ENCODE measurements at regions not wholly inside any gene's neighbourhood (a gene's known extent, or its start where the extent isn't known, plus 50 kb on each side); places are given as distances from the start of the nearest gene placed in this dataset.

DNA sequence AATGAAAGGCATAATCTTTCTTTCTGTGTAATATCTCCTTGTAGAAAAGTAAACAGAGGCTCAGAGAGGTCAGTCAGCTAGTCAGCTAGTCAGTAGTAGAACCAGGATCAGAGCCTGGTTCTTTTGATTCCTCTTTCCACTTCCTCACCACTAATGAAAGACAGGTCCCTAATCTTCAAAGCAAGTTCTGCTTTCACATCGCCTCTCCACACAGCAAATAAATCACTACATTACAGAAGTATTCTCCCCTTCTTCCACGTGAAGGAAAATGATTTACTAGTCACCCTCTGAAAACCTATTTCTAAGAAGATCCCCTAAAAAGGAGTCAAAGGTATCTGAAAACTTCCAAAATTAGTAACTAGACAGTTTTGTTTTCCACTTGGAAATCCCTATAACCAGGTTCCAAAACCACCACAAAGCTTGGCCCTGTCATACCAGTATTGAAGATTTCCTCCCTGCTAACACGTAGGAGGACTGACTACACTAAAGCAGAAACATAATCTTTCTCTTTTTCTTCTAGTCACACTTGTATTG is 140.5 kb upstream of the TARS1 start:
- no peak for DNase-seq
- Mint-ChIP-seq H3K36me3 (ENCODE audit: low read depth) (no peaks in the 10 kb centered on the region), H3K9me3 (no peaks in the 10 kb centered on the region), H3K4me3 (no peak overlapping the region), H3K4me1 (no peaks in the 10 kb centered on the region), H3K27ac (no peak overlapping the region), H3K27me3 (no peaks in the 10 kb centered on the region)
- CTCF ChIA-PET: no interaction called here
- POLR2A ChIA-PET: no interaction called here

DNA sequence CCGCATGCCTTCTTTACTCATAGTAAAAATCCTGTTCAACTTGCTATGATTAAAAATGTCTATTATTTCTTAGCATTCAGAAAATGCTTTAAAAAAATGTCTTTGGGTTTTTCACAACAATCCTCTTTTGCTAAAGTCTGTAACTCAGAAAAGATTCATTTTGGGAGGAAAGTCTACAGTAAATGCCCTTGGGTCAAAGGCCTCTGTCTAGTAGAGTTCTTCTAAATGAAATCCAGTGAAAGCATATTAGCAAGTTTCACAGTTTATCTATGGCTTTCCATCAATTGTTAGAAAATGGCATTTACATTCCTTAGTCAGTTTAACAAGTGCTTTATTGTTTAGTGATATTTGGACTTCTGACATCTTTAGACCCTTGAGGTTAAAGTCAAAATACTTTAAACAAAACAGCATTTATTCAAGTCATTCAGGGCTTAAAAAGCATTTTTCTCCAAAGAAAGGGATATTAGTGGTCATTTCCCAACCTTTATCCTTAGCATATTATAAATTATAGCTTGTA is 137.1 kb upstream of the TARS1 start:
- H3K36me3 Mint-ChIP-seq (ENCODE audit: low read depth): no peaks in the 10 kb centered on the region
- no peak overlapping the region for H3K27ac Mint-ChIP-seq
- H3K9me3 Mint-ChIP-seq: no peaks in the 10 kb centered on the region
- H3K4me3 Mint-ChIP-seq: no peak overlapping the region
- H3K4me1 Mint-ChIP-seq: no peaks in the 10 kb centered on the region
- ChIA-PET POLR2A (no interaction called here), CTCF (no interaction called here)
- H3K27me3 Mint-ChIP-seq: no peaks in the 10 kb centered on the region
- DNase-seq: no peak

DNA sequence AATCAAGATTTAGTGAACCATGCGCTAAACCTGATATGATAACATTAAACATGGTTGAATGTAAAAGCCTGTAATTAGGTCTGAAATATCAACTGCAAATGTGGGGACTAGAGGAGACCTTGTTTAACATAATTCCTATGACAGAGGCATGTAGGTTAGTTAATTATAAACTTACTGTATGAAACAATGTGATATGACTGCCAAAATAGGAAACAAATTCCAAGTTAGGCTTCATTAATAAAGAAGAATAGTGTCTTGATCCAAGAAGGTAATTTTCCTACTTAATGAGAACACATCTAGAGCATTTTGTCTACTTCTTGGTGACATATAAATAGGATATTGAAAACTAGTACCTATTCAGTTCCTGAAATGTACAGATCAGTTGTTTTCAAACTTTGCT is 136.2 kb upstream of the TARS1 start:
- Mint-ChIP-seq H3K4me3 (no peak overlapping the region), H3K9me3 (no peaks in the 10 kb centered on the region), H3K27ac (no peak overlapping the region), H3K4me1 (no peaks in the 10 kb centered on the region), H3K27me3 (no peaks in the 10 kb centered on the region), H3K36me3 (ENCODE audit: low read depth) (no peaks in the 10 kb centered on the region)
- POLR2A ChIA-PET: no interaction called here
- CTCF ChIA-PET: no interaction called here
- no peak for DNase-seq

DNA sequence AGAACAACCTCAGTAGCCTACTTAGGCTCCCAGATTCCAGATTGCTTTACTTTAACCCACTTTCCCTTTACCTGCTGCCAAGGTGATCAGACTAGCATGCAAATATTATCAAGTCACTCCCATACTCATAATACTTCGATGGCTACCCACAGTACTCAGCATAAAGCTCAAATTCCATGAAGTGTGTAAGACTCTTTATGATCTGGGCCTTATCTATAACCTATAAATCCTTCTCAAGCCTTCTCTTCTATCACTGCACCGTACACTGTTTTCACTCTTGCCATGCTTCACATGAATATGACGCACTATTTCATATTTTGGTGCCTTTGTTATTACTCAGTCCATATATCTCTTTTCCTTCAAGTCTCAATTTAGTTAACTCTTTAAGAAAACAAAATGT is 135.2 kb upstream of the TARS1 start:
- H3K4me1 Mint-ChIP-seq: no peaks in the 10 kb centered on the region
- POLR2A ChIA-PET: no interaction called here
- CTCF ChIA-PET: no interaction called here
- H3K9me3 Mint-ChIP-seq: no peaks in the 10 kb centered on the region
- H3K27me3 Mint-ChIP-seq: no peaks in the 10 kb centered on the region
- H3K4me3 Mint-ChIP-seq: no peak overlapping the region
- no peak overlapping the region for H3K27ac Mint-ChIP-seq
- DNase-seq: no peak
- H3K36me3 Mint-ChIP-seq (ENCODE audit: low read depth): no peaks in the 10 kb centered on the region

DNA sequence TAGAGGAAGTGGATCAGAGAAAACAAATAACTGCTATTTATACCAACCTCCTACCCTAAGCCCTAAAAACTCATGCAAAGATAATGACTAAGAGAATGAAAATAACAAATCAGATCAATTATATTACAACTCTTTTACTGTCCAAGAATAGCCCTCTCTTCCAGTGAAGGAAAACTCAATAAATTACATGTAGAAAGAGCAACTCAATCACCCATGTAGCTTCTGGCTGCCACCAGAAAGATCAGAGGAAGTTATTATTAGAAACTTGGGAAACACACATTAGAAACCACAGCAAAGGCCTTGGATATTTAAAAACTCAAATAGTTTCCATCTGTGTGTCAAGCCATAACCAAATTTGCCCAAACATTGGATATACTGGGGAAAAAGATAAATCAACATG is 134.0 kb upstream of the TARS1 start:
- Mint-ChIP-seq H3K9me3 (no peaks in the 10 kb centered on the region), H3K4me3 (no peak overlapping the region), H3K4me1 (no peaks in the 10 kb centered on the region), H3K36me3 (ENCODE audit: low read depth) (no peaks in the 10 kb centered on the region), H3K27ac (no peak overlapping the region), H3K27me3 (no peaks in the 10 kb centered on the region)
- ChIA-PET POLR2A (no interaction called here), CTCF (no interaction called here)
- DNase-seq: no peak

DNA sequence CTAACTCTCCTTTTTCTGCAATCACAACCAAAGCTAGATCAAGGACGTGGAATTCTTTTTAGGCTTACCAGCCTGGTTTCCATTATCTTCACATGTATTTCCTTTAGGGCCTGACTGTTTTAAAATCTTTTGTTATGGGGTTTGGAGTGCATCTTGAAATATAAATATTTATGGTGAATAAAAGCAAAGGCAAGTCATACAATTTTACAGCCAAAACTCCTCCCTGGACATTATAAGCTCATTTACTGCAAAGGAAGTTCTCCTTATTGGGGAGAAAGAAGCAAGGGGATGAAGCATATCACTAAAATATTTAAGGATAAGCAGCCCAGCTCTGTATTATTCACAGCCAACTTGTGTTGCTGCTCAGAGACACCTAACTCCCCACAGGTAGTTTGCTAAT is 132.2 kb upstream of the TARS1 start:
- H3K27ac Mint-ChIP-seq: no peak overlapping the region
- ChIA-PET POLR2A (no interaction called here), CTCF (no interaction called here)
- H3K4me3 Mint-ChIP-seq: no peak overlapping the region
- no peak for DNase-seq
- no peaks in the 10 kb centered on the region for H3K36me3 Mint-ChIP-seq (ENCODE audit: low read depth)
- H3K27me3 Mint-ChIP-seq: no peaks in the 10 kb centered on the region
- H3K9me3 Mint-ChIP-seq: no peaks in the 10 kb centered on the region
- no peaks in the 10 kb centered on the region for H3K4me1 Mint-ChIP-seq

DNA sequence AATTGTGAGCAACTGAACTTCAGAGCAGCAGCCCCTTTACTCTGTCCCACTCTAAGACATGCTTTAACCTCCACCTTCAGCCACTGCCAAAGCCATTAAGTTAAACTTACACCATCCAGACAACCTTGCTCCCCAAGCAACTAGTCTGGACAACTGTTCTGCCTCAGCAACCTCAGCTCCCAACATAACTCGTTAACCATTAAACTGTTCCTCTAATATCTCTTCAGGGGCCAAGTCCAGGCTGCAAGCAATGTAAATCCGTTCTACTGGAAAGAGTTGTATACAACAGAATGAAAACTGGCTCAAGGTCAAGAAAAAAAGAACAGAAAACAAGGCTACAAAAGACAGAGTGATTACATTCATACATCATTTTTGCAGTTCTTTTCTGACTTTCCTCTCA is 131.7 kb upstream of the TARS1 start:
- H3K36me3 Mint-ChIP-seq (ENCODE audit: low read depth): no peaks in the 10 kb centered on the region
- no peaks in the 10 kb centered on the region for H3K4me1 Mint-ChIP-seq
- DNase-seq: no peak
- no peak overlapping the region for H3K27ac Mint-ChIP-seq
- ChIA-PET CTCF (no interaction called here), POLR2A (no interaction called here)
- H3K9me3 Mint-ChIP-seq: no peaks in the 10 kb centered on the region
- no peak overlapping the region for H3K4me3 Mint-ChIP-seq
- no peaks in the 10 kb centered on the region for H3K27me3 Mint-ChIP-seq

DNA sequence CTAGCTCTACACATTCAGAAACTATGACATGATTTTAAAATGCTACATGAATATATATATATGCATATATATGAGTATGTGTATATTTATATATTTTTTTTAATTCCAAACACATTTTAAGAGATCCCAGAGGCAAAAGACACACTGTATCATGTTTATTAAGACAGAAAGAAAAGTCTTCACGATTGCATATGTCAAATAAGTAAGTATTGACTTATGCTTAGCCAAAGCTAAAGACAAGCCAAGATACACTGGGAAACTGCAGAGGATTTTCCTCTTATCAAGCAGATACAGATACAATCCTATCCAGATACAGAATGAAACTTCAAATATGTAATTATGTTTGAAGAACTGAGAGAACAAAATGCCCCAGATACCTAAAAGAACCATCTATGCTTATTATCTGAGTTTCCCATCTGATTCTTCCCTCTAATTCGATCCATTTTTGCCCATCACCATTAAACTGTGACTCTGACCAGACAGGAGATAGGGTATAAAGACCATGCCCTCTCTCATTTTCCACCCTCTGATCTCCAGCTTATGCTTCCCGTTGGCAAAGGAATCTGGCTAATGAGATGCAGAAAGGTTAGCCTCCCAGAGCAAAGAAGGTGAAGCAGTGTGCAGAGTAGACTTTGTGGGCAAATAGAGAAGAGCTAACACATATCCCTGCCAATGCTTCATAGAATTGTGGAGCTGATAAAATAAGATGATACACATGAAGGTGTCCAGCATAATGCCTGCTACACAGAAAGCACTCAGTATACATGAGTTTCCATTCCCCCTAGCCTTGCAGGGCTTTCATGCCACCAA is 131.0 kb upstream of the TARS1 start:
- CTCF ChIA-PET: no interaction called here
- Mint-ChIP-seq H3K27me3 (no peaks in the 10 kb centered on the region), H3K4me3 (no peak overlapping the region)

DNA sequence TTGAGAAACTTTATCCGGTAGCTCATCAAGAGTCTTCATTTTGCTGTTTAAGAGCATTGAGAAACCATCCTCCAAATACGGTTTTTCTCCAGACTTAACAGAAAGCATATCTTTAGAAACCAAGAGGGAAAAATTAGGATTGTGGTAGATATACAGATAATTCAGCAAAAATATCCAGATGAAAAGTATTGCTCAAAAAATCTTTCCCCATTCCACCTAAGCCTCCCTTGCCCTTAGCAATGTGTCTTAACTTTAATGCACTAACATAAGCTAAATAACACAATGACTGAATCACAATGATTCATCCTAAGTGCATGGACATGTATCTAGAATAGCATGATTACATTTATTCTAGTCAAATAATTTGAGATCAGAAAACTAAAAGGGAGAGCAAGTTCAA is 130.3 kb upstream of the TARS1 start:
- CTCF ChIA-PET: no interaction called here
- H3K9me3 Mint-ChIP-seq: no peaks in the 10 kb centered on the region

More for the DNA sequence above, 131.0 kb upstream of the TARS1 start:
- POLR2A ChIA-PET: no interaction called here
- Mint-ChIP-seq H3K4me1 (no peaks in the 10 kb centered on the region), H3K9me3 (no peaks in the 10 kb centered on the region), H3K36me3 (ENCODE audit: low read depth) (no peaks in the 10 kb centered on the region), H3K27ac (no peak overlapping the region)
- no peak for DNase-seq

DNA sequence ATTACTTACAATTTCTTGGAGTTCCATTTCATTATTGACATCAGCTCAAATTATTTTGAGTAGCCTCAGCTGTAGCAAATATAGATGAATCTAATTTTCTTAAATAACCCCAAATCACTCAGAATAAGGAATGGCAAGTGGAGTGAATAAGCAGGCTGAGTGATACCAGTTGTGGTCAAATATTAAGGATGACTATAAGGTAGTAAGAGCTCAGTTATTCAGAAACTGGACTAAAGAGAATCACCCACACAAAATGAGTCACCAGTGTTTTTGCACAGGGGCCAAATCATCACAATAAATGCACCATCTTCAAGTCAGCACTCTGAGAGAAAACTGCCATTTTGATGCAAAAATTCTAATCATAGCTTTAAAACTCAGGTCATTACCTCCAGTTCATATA is 128.9 kb upstream of the TARS1 start:
- POLR2A ChIA-PET: no interaction called here
- DNase-seq: no peak
- Mint-ChIP-seq H3K27me3 (no peaks in the 10 kb centered on the region), H3K27ac (no peak overlapping the region), H3K9me3 (no peaks in the 10 kb centered on the region), H3K36me3 (ENCODE audit: low read depth) (no peaks in the 10 kb centered on the region), H3K4me1 (no peaks in the 10 kb centered on the region), H3K4me3 (no peak overlapping the region)
- CTCF ChIA-PET: interaction anchor here (0.6 kb wide), 1 partner anchor 96 kb away, joined by 4 read pairs; no protein-coding TSS in a partner anchor

More for the DNA sequence above, 130.3 kb upstream of the TARS1 start:
- Mint-ChIP-seq H3K4me3 (no peak overlapping the region), H3K36me3 (ENCODE audit: low read depth) (no peaks in the 10 kb centered on the region), H3K27ac (no peak overlapping the region), H3K27me3 (no peaks in the 10 kb centered on the region), H3K4me1 (no peaks in the 10 kb centered on the region)
- POLR2A ChIA-PET: no interaction called here
- no peak for DNase-seq

DNA sequence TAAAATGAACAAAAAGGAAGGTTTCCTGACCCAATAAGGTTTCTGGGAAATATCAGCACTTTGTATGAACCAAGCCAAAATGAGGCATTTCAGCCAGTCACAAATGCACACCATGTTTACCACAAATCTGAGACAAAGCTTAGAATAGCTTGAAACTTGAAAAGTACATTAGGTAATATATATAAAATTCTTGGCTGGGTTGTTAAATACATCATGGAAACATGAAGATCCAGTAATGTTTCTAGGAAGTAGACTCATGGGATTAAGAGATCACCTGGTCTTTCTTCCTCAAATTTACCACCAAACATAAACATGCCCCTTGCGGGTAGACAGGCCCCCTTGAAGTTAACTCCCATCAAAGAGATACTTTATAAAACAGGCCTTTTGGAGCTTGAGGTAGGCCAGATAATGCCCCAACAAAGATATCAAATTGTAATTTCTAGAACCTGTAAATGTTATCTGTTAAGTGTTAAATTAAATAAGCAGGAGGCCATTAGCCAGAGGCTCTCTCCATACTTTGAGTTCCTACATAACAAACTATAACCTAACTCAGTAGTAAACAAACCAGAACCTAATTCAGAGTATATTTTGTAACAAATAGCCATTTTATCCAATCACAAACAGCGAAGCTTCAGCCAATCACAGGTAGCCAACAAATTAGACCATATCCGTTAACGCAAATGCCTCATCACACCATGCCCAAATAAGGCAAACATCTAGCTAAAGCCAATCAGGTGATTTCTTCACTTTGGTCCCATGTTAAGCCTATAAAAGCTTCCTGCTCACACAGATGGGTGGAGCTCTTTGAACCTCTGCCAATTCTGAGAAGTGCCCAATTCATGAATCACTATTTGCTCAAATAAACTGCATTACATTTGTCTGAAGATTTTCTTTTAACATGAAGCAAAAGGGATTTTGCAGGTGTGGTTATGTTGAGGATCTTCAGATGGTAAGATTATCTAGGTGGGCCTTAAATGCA is 127.9 kb upstream of the TARS1 start:
- DNase-seq: no peak
- CTCF ChIA-PET: no interaction called here
- Mint-ChIP-seq H3K9me3 (no peaks in the 10 kb centered on the region), H3K4me3 (no peak overlapping the region), H3K36me3 (ENCODE audit: low read depth) (no peaks in the 10 kb centered on the region), H3K27ac (no peak overlapping the region), H3K4me1 (no peaks in the 10 kb centered on the region), H3K27me3 (no peaks in the 10 kb centered on the region)
- POLR2A ChIA-PET: no interaction called here

DNA sequence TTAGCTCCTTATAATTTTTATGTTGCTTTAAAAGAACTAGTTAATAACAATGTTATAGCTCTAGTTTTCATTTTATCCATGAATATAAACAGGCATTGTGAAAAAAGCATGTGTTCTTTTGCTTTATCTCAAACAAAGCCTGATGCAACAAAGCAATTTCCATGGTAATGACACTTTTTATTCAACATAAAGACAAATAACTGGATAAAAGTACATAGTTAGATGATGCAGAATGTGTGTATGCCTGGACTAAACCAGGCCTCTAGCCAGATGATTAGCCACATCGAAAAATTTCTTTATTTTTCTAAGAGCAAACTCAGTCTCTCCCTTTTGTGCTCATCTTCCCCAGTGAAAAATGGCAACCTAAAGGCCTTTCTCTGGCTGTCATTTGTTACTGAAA is 125.6 kb upstream of the TARS1 start:
- no peak for DNase-seq
- ChIA-PET POLR2A (no interaction called here), CTCF (no interaction called here)
- H3K27ac Mint-ChIP-seq: no peak overlapping the region
- H3K9me3 Mint-ChIP-seq: no peaks in the 10 kb centered on the region
- no peaks in the 10 kb centered on the region for H3K4me1 Mint-ChIP-seq
- H3K36me3 Mint-ChIP-seq (ENCODE audit: low read depth): no peaks in the 10 kb centered on the region
- H3K27me3 Mint-ChIP-seq: no peaks in the 10 kb centered on the region
- no peak overlapping the region for H3K4me3 Mint-ChIP-seq

DNA sequence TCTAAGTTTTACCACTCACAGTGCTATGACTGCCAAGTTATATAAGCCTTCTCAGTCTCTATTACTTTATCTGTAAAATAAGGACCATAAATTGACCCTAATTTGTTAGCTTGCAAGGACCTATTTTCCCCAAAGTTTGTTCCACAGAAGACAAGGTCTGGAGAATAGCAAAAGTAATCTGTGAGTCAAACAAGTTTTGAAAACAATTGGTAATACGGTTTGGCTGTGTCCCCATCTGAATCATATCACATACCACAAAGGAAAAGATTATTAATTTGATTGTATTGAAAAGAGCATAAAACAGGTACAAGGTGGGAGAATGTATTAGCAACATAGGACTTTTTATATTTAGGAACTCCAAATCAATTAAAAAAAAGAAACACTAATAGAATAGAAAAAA is 124.0 kb upstream of the TARS1 start:
- Mint-ChIP-seq H3K4me3 (no peak overlapping the region), H3K27me3 (no peaks in the 10 kb centered on the region), H3K27ac (no peak overlapping the region), H3K36me3 (ENCODE audit: low read depth) (no peaks in the 10 kb centered on the region), H3K9me3 (no peaks in the 10 kb centered on the region), H3K4me1 (no peaks in the 10 kb centered on the region)
- POLR2A ChIA-PET: no interaction called here
- DNase-seq: no peak
- CTCF ChIA-PET: no interaction called here
